WERI-Rb-1 (cell line): ENCODE measurements at regions not wholly inside any gene's neighbourhood (a gene's known extent, or its start where the extent isn't known, plus 50 kb on each side); places are given as distances from the start of the nearest gene placed in this dataset.

Experiments
- DNase-seq: peaks from one replicate; pipeline ENCODE4 v3.0.0-alpha.2; 2020
- H3K27ac ChIP-seq: fragments of 250-450 bp; sonication (Bioruptor Pico); 2 replicates; pipeline ENCODE4 v1.5.1; 2020; ENCODE audit warnings: mild to moderate bottlenecking, moderate library complexity
- H3K27me3 ChIP-seq: fragments of 250-450 bp; sonication (Bioruptor Pico); 2 replicates; pipeline ENCODE4 v1.5.1; 2021; ENCODE audit warnings: mild to moderate bottlenecking, low read depth, moderate library complexity; ENCODE audit not compliant: insufficient read depth, severe bottlenecking
- H3K36me3 ChIP-seq: fragments of 250-450 bp; sonication (Bioruptor Pico); 2 replicates; pipeline ENCODE4 v1.5.1; 2020; ENCODE audit warnings: mild to moderate bottlenecking, moderate library complexity
- H3K4me3 ChIP-seq: 2 replicates; pipeline ENCODE4 v1.5.1; 2011; ENCODE audit warnings: low read depth, mild to moderate bottlenecking, control low read depth, low read length
- H3K9me3 ChIP-seq: fragments of 250-450 bp; sonication (Bioruptor Pico); 2 replicates; pipeline ENCODE4 v1.5.1; 2021; ENCODE audit warnings: mild to moderate bottlenecking, moderate library complexity; ENCODE audit not compliant: severe bottlenecking
- CTCF ChIP-seq: IDR thresholded peaks from 2 replicates; pipeline ENCODE4 v1.5.1; 2011; ENCODE audit warnings: low read depth, mild to moderate bottlenecking, control low read depth, inconsistent platforms, low read length

GRCh38 chrX:39779952-39780783, 317.6 kb downstream of the BCOR start:
- H3K27me3 ChIP-seq, result no peaks in the 10 kb centered on the region
- peaks cover 5% of the 10 kb centered on the region for H3K9me3 ChIP-seq
- H3K27ac ChIP-seq, result no peak overlapping the region
- no peak for TF ChIP-seq CTCF
- no peak overlapping the region for H3K4me3 ChIP-seq
- no peak for DNase-seq
- no peaks in the 10 kb centered on the region for H3K36me3 ChIP-seq

GRCh38 chrX:39782276-39782675, 315.5 kb downstream of the BCOR start:
- H3K36me3 ChIP-seq, result no peaks in the 10 kb centered on the region
- DNase-seq, result no peak
- TF ChIP-seq CTCF, result no peak
- H3K4me3 ChIP-seq, result no peak overlapping the region
- no peak overlapping the region for H3K27ac ChIP-seq
- H3K9me3 ChIP-seq, result peaks cover 5% of the 10 kb centered on the region
- H3K27me3 ChIP-seq, result no peaks in the 10 kb centered on the region

GRCh38 chrX:39787999-39788398, 309.8 kb downstream of the BCOR start:
- Histone ChIP-seq H3K9me3 (no peaks in the 10 kb centered on the region), H3K36me3 (no peaks in the 10 kb centered on the region), H3K27me3 (no peaks in the 10 kb centered on the region), H3K4me3 (no peak overlapping the region), H3K27ac (no peak overlapping the region)
- no peak for DNase-seq
- TF ChIP-seq CTCF, result no peak

- Histone ChIP-seq H3K4me3 (no peak overlapping the region), H3K36me3 (no peaks in the 10 kb centered on the region), H3K27me3 (no peaks in the 10 kb centered on the region), H3K27ac (no peak overlapping the region), H3K9me3 (no peaks in the 10 kb centered on the region)
- no peak for TF ChIP-seq CTCF
- no peak for DNase-seq
Observed at GRCh38 chrX:39788521-39788920, 309.2 kb downstream of the BCOR start.

- no peak for TF ChIP-seq CTCF
- no peaks in the 10 kb centered on the region for H3K27me3 ChIP-seq
- H3K36me3 ChIP-seq, result no peaks in the 10 kb centered on the region
- no peak overlapping the region for H3K27ac ChIP-seq
- H3K9me3 ChIP-seq, result no peaks in the 10 kb centered on the region
- DNase-seq, result no peak
- H3K4me3 ChIP-seq, result no peak overlapping the region
Observed at GRCh38 chrX:39791691-39792090, 306.1 kb downstream of the BCOR start.

- Histone ChIP-seq H3K4me3 (no peak overlapping the region), H3K27me3 (no peaks in the 10 kb centered on the region), H3K27ac (peak overlapping the region; percentile 75), H3K36me3 (no peaks in the 10 kb centered on the region), H3K9me3 (no peaks in the 10 kb centered on the region)
- TF ChIP-seq CTCF, result no peak
- DNase-seq, result peak; percentile 68
Observed at GRCh38 chrX:39795605-39796004, 302.2 kb downstream of the BCOR start.
